ENCODE measurements at regions not wholly inside any gene's neighbourhood (a gene's known extent, or its start where the extent isn't known, plus 50 kb on each side); places are given as distances from the start of the nearest gene placed in this dataset.

DNA sequence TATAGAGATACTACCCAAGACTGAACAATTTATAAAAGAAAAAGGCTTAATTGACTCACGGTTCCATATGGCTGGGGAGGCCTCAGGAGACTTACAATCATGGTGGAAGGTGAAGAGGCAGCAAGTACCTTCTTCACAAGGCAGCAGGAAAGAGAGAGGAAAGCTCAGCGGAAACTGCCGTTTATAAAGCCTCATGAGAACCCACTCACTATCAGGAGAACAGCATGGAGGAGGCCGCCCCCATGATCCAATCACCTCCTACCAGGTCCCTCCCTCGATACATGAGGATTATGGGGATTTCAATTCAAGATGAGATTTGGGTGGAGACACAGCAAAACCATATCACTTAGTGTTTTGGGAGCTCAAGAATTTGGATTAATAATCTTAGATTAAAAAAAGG is 240.2 kb downstream of the UACA start (continued):
- TF ChIP-seq, protein P1, sequence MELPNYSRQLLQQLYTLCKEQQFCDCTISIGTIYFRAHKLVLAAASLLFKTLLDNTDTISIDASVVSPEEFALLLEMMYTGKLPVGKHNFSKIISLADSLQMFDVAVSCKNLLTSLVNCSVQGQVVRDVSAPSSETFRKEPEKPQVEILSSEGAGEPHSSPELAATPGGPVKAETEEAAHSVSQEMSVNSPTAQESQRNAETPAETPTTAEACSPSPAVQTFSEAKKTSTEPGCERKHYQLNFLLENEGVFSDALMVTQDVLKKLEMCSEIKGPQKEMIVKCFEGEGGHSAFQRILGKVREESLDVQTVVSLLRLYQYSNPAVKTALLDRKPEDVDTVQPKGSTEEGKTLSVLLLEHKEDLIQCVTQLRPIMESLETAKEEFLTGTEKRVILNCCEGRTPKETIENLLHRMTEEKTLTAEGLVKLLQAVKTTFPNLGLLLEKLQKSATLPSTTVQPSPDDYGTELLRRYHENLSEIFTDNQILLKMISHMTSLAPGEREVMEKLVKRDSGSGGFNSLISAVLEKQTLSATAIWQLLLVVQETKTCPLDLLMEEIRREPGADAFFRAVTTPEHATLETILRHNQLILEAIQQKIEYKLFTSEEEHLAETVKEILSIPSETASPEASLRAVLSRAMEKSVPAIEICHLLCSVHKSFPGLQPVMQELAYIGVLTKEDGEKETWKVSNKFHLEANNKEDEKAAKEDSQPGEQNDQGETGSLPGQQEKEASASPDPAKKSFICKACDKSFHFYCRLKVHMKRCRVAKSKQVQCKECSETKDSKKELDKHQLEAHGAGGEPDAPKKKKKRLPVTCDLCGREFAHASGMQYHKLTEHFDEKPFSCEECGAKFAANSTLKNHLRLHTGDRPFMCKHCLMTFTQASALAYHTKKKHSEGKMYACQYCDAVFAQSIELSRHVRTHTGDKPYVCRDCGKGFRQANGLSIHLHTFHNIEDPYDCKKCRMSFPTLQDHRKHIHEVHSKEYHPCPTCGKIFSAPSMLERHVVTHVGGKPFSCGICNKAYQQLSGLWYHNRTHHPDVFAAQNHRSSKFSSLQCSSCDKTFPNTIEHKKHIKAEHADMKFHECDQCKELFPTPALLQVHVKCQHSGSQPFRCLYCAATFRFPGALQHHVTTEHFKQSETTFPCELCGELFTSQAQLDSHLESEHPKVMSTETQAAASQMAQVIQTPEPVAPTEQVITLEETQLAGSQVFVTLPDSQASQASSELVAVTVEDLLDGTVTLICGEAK (IDR thresholded peaks at IDR 0.05), result no peak
- TF ChIP-seq, protein P1 (CRISPR knock-in tag; IDR thresholded peaks at IDR 0.05), result no peak
- TF ChIP-seq MEIS2 (IDR thresholded peaks at IDR 0.05; ENCODE audit: partially characterized antibody) (no peak), ZBTB8A (IDR thresholded peaks at IDR 0.05; ENCODE audit: partially characterized antibody) (no peak), ZNF561 (CRISPR knock-in tag; conservative IDR thresholded peaks at IDR 0.05) (no peak), TFAM (CRISPR knock-in tag; conservative IDR thresholded peaks at IDR 0.05) (no peak), PURB (CRISPR knock-in tag; IDR thresholded peaks at IDR 0.05; ENCODE audit: low read depth) (no peak)
